A549 (cell line): ENCODE measurements at regions not wholly inside any gene's neighbourhood (a gene's known extent, or its start where the extent isn't known, plus 50 kb on each side); places are given as distances from the start of the nearest gene placed in this dataset.
"Not testable (repeated sequence)": the region's sequence is repeated elsewhere in the genome, so short reads cannot be mapped to it uniquely, and the experiment has no call there.

Source experiments
- CEBPB ChIP-seq, 2 experiments: fragments of >200 bp in 1 of 2; sonication (Bioruptor Twin) in 1 of 2; formaldehyde crosslinking in 1 of 2; IDR thresholded peaks; 2 replicates each; pipeline ENCODE4 v1.6.1; 2012 to 2016
- CTCF ChIP-seq: fragments of >200 bp; sonication (Bioruptor Twin); formaldehyde crosslinking; IDR thresholded peaks from 3 replicates; pipeline ENCODE4 v1.5.1; 2016
- ELK1 ChIP-seq: fragments of 150-350 bp; IDR thresholded peaks from 2 replicates; pipeline ENCODE4 v1.6.1; 2014; ENCODE audit warnings: low read depth, mild to moderate bottlenecking, low read length
- EP300 ChIP-seq, 2 experiments: fragments of >200 bp; sonication (Bioruptor Twin); formaldehyde crosslinking; IDR thresholded peaks; 2 replicates in 1 of 2; 3 replicates in 1 of 2; pipeline ENCODE4 v1.6.1; 2016 to 2017
- HDAC2 ChIP-seq: fragments of 200-600 bp; sonication (generic); IDR thresholded peaks from 2 replicates; pipeline ENCODE4 v1.6.1; 2016
- HMGXB4 ChIP-seq: fragments of 250-450 bp; sonication (Bioruptor Pico); IDR thresholded peaks from 2 replicates; pipeline ENCODE4 v1.5.0; 2021; ENCODE audit warnings: mild to moderate bottlenecking, moderate library complexity, borderline replicate concordance
- MAFK ChIP-seq: fragments of 450-650 bp; IDR thresholded peaks from 2 replicates; pipeline ENCODE4 v1.6.1; 2014; ENCODE audit not compliant: partially characterized antibody
- MYC ChIP-seq: IDR thresholded peaks from 2 replicates; pipeline ENCODE4 v1.6.1; 2012; ENCODE audit warnings: mild to moderate bottlenecking, inconsistent platforms, low read length, improper control_type of control experiment, borderline replicate concordance
- REST ChIP-seq: fragments of 200-600 bp; sonication (generic); IDR thresholded peaks from 2 replicates; pipeline ENCODE4 v1.6.1; 2016; ENCODE audit warnings: antibody characterized with exemption, mild to moderate bottlenecking, moderate library complexity
- RFX5 ChIP-seq: fragments of 450-650 bp; IDR thresholded peaks from 2 replicates; pipeline ENCODE4 v1.7.1; 2014; ENCODE audit warnings: antibody characterized with exemption, mild to moderate bottlenecking, moderate library complexity
- SMC3 ChIP-seq: fragments of >200 bp; sonication (Bioruptor Twin); formaldehyde crosslinking; IDR thresholded peaks from 3 replicates; pipeline ENCODE4 v1.6.1; 2018; ENCODE audit warnings: inconsistent platforms

- TF ChIP-seq RFX5; CTCF; REST; CEBPB (IDR thresholded peaks at IDR 0.05); MAFK; HDAC2; ELK1; MYC; HMGXB4 (CRISPR knock-in tag); SMC3; EP300 (IDR thresholded peaks at IDR 0.05): not testable (repeated sequence)
Observed at GRCh38 chr10:64578757-64579156, 1057.6 kb downstream of the REEP3 start.
